Bronchial epithelial cell (primary cell): ENCODE measurements at regions not wholly inside any gene's neighbourhood (a gene's known extent, or its start where the extent isn't known, plus 50 kb on each side); places are given as distances from the start of the nearest gene placed in this dataset.

Experiments
- DNase-seq: peaks from one replicate; pipeline ENCODE4 v3.0.0-alpha.2; 2010; ENCODE audit warnings: low read depth
- FAIRE-seq: peaks from 2 replicates; lab custom pipeline; 2011; peaks lifted over from hg19 to GRCh38; lab: Jason Lieb, UNC
- H3K27me3 ChIP-seq: 2 replicates; pipeline ENCODE4 v1.5.1; 2011; ENCODE audit warnings: low read length; ENCODE audit not compliant: control insufficient read depth, insufficient read depth
- H3K36me3 ChIP-seq: 2 replicates; pipeline ENCODE4 v1.5.1; 2011; ENCODE audit warnings: low read length; ENCODE audit not compliant: control insufficient read depth, insufficient read depth
- H3K4me3 ChIP-seq: 2 replicates; pipeline ENCODE4 v1.5.1; 2011; ENCODE audit warnings: mild to moderate bottlenecking, low read depth, low read length, control low read depth
- CTCF ChIP-seq: IDR thresholded peaks from 2 replicates; pipeline ENCODE4 v1.5.1; 2011; ENCODE audit warnings: mild to moderate bottlenecking, moderate library complexity, low read length, control low read depth, inconsistent platforms; ENCODE audit not compliant: insufficient read depth, severe bottlenecking

DNA sequence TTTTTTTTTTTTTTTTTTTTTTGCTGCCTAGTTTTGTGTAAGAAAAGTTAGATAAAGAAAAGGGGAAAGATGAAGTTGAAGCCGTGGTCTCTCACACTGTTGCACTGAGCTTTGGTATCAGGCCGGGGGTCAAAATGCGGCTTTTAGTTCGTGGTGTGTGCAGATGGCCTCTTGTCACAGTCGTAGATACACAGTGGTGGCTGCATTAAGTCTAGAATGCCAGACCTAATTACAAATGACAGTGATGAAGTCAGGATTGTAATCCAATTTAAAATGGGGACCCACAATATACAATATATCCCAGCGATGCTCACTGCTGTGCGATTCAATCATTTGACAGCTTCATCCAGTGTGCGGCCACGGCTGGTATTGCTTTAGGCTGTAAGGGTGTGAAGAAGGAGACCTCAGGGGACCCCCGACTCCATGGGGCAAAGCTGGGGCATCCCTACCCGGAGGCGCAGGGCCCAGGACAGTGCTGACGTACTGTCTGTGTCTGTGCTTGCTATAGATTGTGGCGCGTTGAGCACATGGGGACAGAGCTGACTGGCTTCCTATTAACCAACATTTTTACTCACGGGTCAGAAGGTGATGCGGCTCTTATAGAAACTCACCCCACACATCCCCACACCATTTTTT lies 210.0 kb upstream of the SOX4 start:
- FAIRE-seq (no peak), DNase-seq (no peak)
- no peaks in the 10 kb centered on the region for H3K36me3 ChIP-seq
- no peak for TF ChIP-seq CTCF
- H3K4me3 ChIP-seq = no peak overlapping the region
- H3K27me3 ChIP-seq = no peaks in the 10 kb centered on the region

DNA sequence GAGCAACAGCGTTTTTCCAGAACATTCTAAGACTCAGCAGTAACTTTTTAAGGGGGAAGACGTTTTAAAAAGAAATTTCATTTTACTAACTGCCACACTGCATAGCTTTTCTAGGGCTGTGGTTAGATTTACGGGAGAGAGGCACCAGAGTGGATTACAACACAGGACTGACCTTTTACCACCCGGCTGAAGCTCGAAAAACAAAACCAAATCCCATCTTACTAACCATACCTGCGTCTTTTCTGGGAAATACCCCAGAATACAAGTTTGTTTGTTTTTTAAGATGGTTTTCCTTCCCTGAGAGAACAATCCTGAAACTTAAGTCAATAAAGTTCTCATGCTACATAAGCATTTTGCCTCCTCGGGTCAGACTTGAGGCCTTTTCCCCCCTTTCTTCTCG lies 209.3 kb upstream of the SOX4 start:
- no peaks in the 10 kb centered on the region for H3K36me3 ChIP-seq
- DNase-seq = no peak
- H3K27me3 ChIP-seq = no peaks in the 10 kb centered on the region
- TF ChIP-seq CTCF = no peak
- no peak for FAIRE-seq
- no peak overlapping the region for H3K4me3 ChIP-seq

DNA sequence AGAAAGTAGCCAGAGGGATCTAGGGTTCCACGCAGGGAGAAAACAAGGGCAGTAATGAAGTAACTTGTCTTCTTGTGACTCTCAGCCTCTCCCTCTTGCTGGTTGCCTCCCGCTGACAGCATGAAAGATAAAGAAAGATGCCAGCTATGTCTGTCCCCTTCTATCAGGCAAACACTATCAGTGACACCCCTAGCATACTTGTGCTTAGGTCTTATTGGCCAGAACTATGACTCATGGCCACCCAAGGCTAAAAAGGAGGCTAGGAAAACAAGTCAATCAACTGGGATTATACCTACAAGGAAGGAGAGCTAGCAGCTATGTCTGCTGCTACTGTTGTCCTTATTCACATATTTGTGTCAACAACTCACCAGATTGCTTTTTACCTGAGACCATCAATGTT lies 206.8 kb upstream of the SOX4 start:
- TF ChIP-seq CTCF = no peak
- no peaks in the 10 kb centered on the region for H3K36me3 ChIP-seq
- DNase-seq = peak; percentile 54
- no peak overlapping the region for H3K4me3 ChIP-seq
- FAIRE-seq = no peak
- H3K27me3 ChIP-seq = no peaks in the 10 kb centered on the region

DNA sequence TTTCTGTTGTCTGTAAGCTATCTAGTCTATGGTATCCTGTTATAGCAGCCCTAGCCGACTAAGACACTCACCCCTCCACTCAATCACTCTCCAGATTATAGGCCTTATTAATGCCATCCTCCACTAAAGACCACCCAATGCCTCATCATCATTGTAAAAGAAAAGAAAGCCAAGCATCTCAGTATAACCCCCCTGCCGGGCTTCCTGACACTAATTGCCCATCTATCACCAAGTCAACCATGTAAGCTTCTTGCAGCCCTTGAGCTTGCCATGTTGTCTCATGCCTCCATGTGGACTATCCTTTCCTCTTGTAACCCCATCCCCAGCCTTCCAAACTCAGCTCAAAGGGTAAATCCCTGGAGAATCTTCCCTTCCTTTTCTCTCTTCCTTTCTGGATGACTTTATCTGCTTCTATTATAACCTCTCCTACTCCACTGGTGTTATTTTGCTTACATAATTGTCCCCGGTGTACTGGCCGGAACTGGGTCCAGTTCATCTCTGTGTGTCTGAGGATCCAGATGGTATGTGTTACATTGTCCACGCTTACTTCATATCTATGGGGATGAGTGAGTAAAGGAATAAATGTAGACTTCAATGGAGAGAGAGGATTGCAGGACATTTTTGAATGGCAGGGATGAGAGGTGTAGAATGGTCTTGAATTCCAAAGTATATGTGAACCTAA lies 202.9 kb upstream of the SOX4 start:
- TF ChIP-seq CTCF = no peak
- Histone ChIP-seq H3K36me3 (no peaks in the 10 kb centered on the region), H3K4me3 (no peak overlapping the region), H3K27me3 (no peaks in the 10 kb centered on the region)
- FAIRE-seq (no peak), DNase-seq (no peak)

- Histone ChIP-seq H3K4me3 (no peak overlapping the region), H3K36me3 (no peaks in the 10 kb centered on the region), H3K27me3 (no peaks in the 10 kb centered on the region)
- no peak for FAIRE-seq
- DNase-seq = no peak
- TF ChIP-seq CTCF = no peak
Observed at GRCh38 chr6:21392177-21392576, 201.4 kb upstream of the SOX4 start.
